Breast epithelium (tissue), 4 donors: ENCODE measurements at regions not wholly inside any gene's neighbourhood (a gene's known extent, or its start where the extent isn't known, plus 50 kb on each side); places are given as distances from the start of the nearest gene placed in this dataset.

ENCODE experiments used
- DNase-seq, 2 donors: peaks; one replicate each; pipeline ENCODE4 v3.0.0-alpha.2; 2019; ENCODE audit warnings: low spot score in 2 of 2
- H3K27ac ChIP-seq, 2 donors: fragments of 200-600 bp; sonication (generic) in 1 of 2; one replicate each; pipeline ENCODE4 v1.5.1; 2016 to 2019; ENCODE audit warnings: mild to moderate bottlenecking in 1 of 2
- H3K27me3 ChIP-seq, 2 donors: fragments of 200-600 bp; sonication (generic) in 1 of 2; one replicate each; pipeline versions ENCODE4 v1.5.1 to v1.6.0; 2017 to 2019; ENCODE audit warnings: control low read depth in 1 of 2, mild to moderate bottlenecking in 1 of 2
- H3K36me3 ChIP-seq: fragments of 200-600 bp; one replicate; pipeline ENCODE4 v1.5.1; 2019
- H3K4me1 ChIP-seq, 2 donors: fragments of 200-600 bp; sonication (generic); one replicate each; pipeline ENCODE4 v1.5.1; 2016 to 2019; ENCODE audit warnings: control low read depth in 1 of 2
- H3K4me3 ChIP-seq, 3 donors: fragments of 200-600 bp; sonication (generic); 1 replicate in 2 of 3; 2 replicates in 1 of 3; pipeline ENCODE4 v1.5.1; 2016 to 2019; ENCODE audit warnings: mild to moderate bottlenecking in 3 of 3, moderate library complexity in 2 of 3
- H3K9me3 ChIP-seq, 2 donors: fragments of 200-600 bp; sonication (generic) in 1 of 2; one replicate each; pipeline ENCODE4 v1.5.1; 2016 to 2019; ENCODE audit warnings: control low read depth in 1 of 2
- CTCF ChIP-seq, 3 donors: fragments of 450-650 bp; IDR thresholded peaks; one replicate each; pipeline ENCODE4 v1.5.1; 2016 to 2017; ENCODE audit warnings: antibody characterized with exemption in 3 of 3, mild to moderate bottlenecking in 3 of 3, moderate library complexity in 3 of 3
- POLR2A ChIP-seq: fragments of 450-650 bp; IDR thresholded peaks from one replicate; pipeline ENCODE4 v1.6.1; 2016; ENCODE audit warnings: antibody characterized with exemption, mild to moderate bottlenecking, moderate library complexity
- POLR2AphosphoS5 ChIP-seq, 3 donors: sonication (generic); formaldehyde crosslinking; IDR thresholded peaks; one replicate each; pipeline ENCODE4 v1.6.1; 2017; ENCODE audit warnings: antibody characterized with exemption in 3 of 3
- intact Hi-C: fragments of 100-400 bp; cut with DNase I; formaldehyde crosslinking; loops from one replicate; pipeline ENCODE4 v1.15.1; 2023; ENCODE audit warnings: low total_unique reads

- intact Hi-C loops: no loop called here
- H3K27me3 ChIP-seq: peaks cover 0 to 28% of the 10 kb centered on the region in 2 donors
- H3K27ac ChIP-seq: no peak overlapping the region
- DNase-seq: peak in 1 of 2 donors; percentile 37
- H3K4me3 ChIP-seq: no peak overlapping the region
- H3K4me1 ChIP-seq: no peaks in the 10 kb centered on the region
- H3K9me3 ChIP-seq: no peaks in the 10 kb centered on the region
- no peaks in the 10 kb centered on the region for H3K36me3 ChIP-seq
- TF ChIP-seq POLR2AphosphoS5 (IDR thresholded peaks at IDR 0.05) (no peak), CTCF (IDR thresholded peaks at IDR 0.05) (no peak), POLR2A (no peak)
These were observed 129.6 kb upstream of the IQSEC1 start for GRCh38 chr3:13202744-13203397.

- peaks cover 0 to 23% of the 10 kb centered on the region in 2 donors for H3K27me3 ChIP-seq
- intact Hi-C loops: no loop called here
These were observed 128.6 kb upstream of the IQSEC1 start for GRCh38 chr3:13201851-13202250.

GRCh38 chr3:13200946-13201345, 127.7 kb upstream of the IQSEC1 start:
- no peaks in the 10 kb centered on the region for H3K4me1 ChIP-seq
- DNase-seq: peak in 1 of 2 donors; percentile 10
- intact Hi-C loops: no loop called here
- no peaks in the 10 kb centered on the region for H3K9me3 ChIP-seq
- no peaks in the 10 kb centered on the region for H3K36me3 ChIP-seq
- no peak overlapping the region for H3K27ac ChIP-seq
- no peak for TF ChIP-seq CTCF (IDR thresholded peaks at IDR 0.05)
- no peak for TF ChIP-seq POLR2A
- no peak for TF ChIP-seq POLR2AphosphoS5 (IDR thresholded peaks at IDR 0.05)
- peaks cover 0 to 19% of the 10 kb centered on the region in 2 donors for H3K27me3 ChIP-seq
- no peak overlapping the region for H3K4me3 ChIP-seq

More at GRCh38 chr3:13201851-13202250, 128.6 kb upstream of the IQSEC1 start:
- H3K9me3 ChIP-seq: no peaks in the 10 kb centered on the region
- no peak for DNase-seq
- no peaks in the 10 kb centered on the region for H3K4me1 ChIP-seq
- no peaks in the 10 kb centered on the region for H3K36me3 ChIP-seq
- no peak overlapping the region for H3K4me3 ChIP-seq
- no peak for TF ChIP-seq POLR2A
- TF ChIP-seq POLR2AphosphoS5 (IDR thresholded peaks at IDR 0.05): no peak
- TF ChIP-seq CTCF (IDR thresholded peaks at IDR 0.05): no peak
- no peak overlapping the region for H3K27ac ChIP-seq

- Histone ChIP-seq H3K27ac (no peak overlapping the region), H3K4me3 (no peak overlapping the region), H3K9me3 (no peaks in the 10 kb centered on the region), H3K4me1 (no peaks in the 10 kb centered on the region), H3K36me3 (no peaks in the 10 kb centered on the region), H3K27me3 (peaks cover 0 to 16% of the 10 kb centered on the region in 2 donors)
- no peak for TF ChIP-seq POLR2AphosphoS5 (IDR thresholded peaks at IDR 0.05)
- no peak for TF ChIP-seq CTCF (IDR thresholded peaks at IDR 0.05)
- TF ChIP-seq POLR2A: no peak
- peak in 1 of 2 donors; percentile 22 for DNase-seq
- intact Hi-C loops: no loop called here
These were observed 127.2 kb upstream of the IQSEC1 start for GRCh38 chr3:13200465-13200864.

GRCh38 chr3:13199899-13200451, 126.7 kb upstream of the IQSEC1 start:
- H3K27ac ChIP-seq: no peak overlapping the region
- TF ChIP-seq CTCF (IDR thresholded peaks at IDR 0.05) (no peak), POLR2A (no peak), POLR2AphosphoS5 (IDR thresholded peaks at IDR 0.05) (no peak)
- no peak for DNase-seq
- H3K36me3 ChIP-seq: no peaks in the 10 kb centered on the region
- H3K9me3 ChIP-seq: no peaks in the 10 kb centered on the region
- intact Hi-C loops: no loop called here
- H3K27me3 ChIP-seq: peaks cover 0 to 11% of the 10 kb centered on the region in 2 donors
- no peaks in the 10 kb centered on the region for H3K4me1 ChIP-seq
- no peak overlapping the region for H3K4me3 ChIP-seq
